Liver (tissue), 7 donors: ENCODE measurements at regions not wholly inside any gene's neighbourhood (a gene's known extent, or its start where the extent isn't known, plus 50 kb on each side); places are given as distances from the start of the nearest gene placed in this dataset.
"Not testable (repeated sequence)": the region's sequence is repeated elsewhere in the genome, so short reads cannot be mapped to it uniquely, and the experiment has no call there.

ENCODE experiments used
- DNase-seq: peaks from one replicate; pipeline ENCODE4 v3.0.0-alpha.2; 2017; ENCODE audit warnings: low spot score
- H3K27ac ChIP-seq, 2 donors: one replicate each; pipeline ENCODE4 v1.7.0; 2013; ENCODE audit warnings: inconsistent platforms in 2 of 2, low read length in 2 of 2, control low read depth in 1 of 2, low read depth in 1 of 2, mild to moderate bottlenecking in 1 of 2
- H3K27me3 ChIP-seq, 4 donors: one replicate each; pipeline versions ENCODE4 v1.6.1 to v1.7.0; 2013; ENCODE audit warnings: low read length in 3 of 4, inconsistent platforms in 1 of 4, mild to moderate bottlenecking in 1 of 4, moderate library complexity in 1 of 4; ENCODE audit not compliant: control insufficient read depth in 4 of 4, insufficient read depth in 4 of 4
- H3K36me3 ChIP-seq, 4 donors: one replicate each; pipeline versions ENCODE4 v1.6.1 to v1.7.0; 2013; ENCODE audit warnings: low read length in 3 of 4, mild to moderate bottlenecking in 3 of 4, low read depth in 1 of 4, moderate library complexity in 1 of 4; ENCODE audit not compliant: control insufficient read depth in 4 of 4, insufficient read depth in 3 of 4
- H3K4me1 ChIP-seq, 4 donors: one replicate each; pipeline versions ENCODE4 v1.6.1 to v1.7.0; 2013; ENCODE audit warnings: low read length in 3 of 4, mild to moderate bottlenecking in 3 of 4, moderate library complexity in 1 of 4; ENCODE audit not compliant: control insufficient read depth in 4 of 4, insufficient read depth in 4 of 4
- H3K4me3 ChIP-seq, 3 donors: one replicate each; pipeline versions ENCODE4 v1.6.1 to v1.7.0; 2013; ENCODE audit warnings: low read length in 3 of 3, control low read depth in 1 of 3, low read depth in 1 of 3, mild to moderate bottlenecking in 1 of 3
- H3K9ac ChIP-seq, 2 donors: one replicate each; pipeline ENCODE4 v1.7.0; 2013; ENCODE audit warnings: low read length in 2 of 2, mild to moderate bottlenecking in 2 of 2, moderate library complexity in 2 of 2, control low read depth in 1 of 2, low read depth in 1 of 2
- H3K9me3 ChIP-seq, 4 donors: one replicate each; pipeline versions ENCODE4 v1.6.1 to v1.7.0; 2013; ENCODE audit warnings: low read length in 3 of 4; ENCODE audit not compliant: control insufficient read depth in 4 of 4
- ATF3 ChIP-seq: IDR thresholded peaks from 2 replicates; pipeline ENCODE4 v1.6.1; 2016; ENCODE audit warnings: antibody characterized with exemption
- EGR1 ChIP-seq, 2 donors: IDR thresholded peaks; 2 replicates each; pipeline ENCODE4 v1.6.1; 2016 to 2018; ENCODE audit warnings: antibody characterized with exemption in 2 of 2, low read depth in 2 of 2
- FOXA1 ChIP-seq: IDR thresholded peaks from 2 replicates; pipeline ENCODE4 v1.6.1; 2016; ENCODE audit warnings: antibody characterized with exemption
- FOXA2 ChIP-seq: IDR thresholded peaks from 2 replicates; pipeline ENCODE4 v1.6.1; 2016; ENCODE audit warnings: antibody characterized with exemption
- GABPA ChIP-seq, 2 donors: IDR thresholded peaks in 1 of 2; conservative IDR thresholded peaks in 1 of 2; 2 replicates each; pipeline ENCODE4 v1.6.1; 2016; ENCODE audit warnings: antibody characterized with exemption in 2 of 2, mild to moderate bottlenecking in 1 of 2, moderate library complexity in 1 of 2
- HNF4A ChIP-seq, 2 donors: conservative IDR thresholded peaks; 2 replicates each; pipeline ENCODE4 v1.6.1; 2016; ENCODE audit warnings: antibody characterized with exemption in 2 of 2, mild to moderate bottlenecking in 2 of 2
- MAX ChIP-seq: IDR thresholded peaks from 2 replicates; pipeline ENCODE4 v1.6.1; 2016; ENCODE audit warnings: antibody characterized with exemption
- RAD21 ChIP-seq, 2 donors: IDR thresholded peaks; 2 replicates each; pipeline ENCODE4 v1.6.1; 2016; ENCODE audit warnings: antibody characterized with exemption in 2 of 2, mild to moderate bottlenecking in 2 of 2
- REST ChIP-seq: IDR thresholded peaks from 2 replicates; pipeline ENCODE4 v1.6.1; 2016; ENCODE audit warnings: antibody characterized with exemption, mild to moderate bottlenecking
- RXRA ChIP-seq, 2 donors: IDR thresholded peaks; 2 replicates each; pipeline ENCODE4 v1.6.1; 2017 to 2018; ENCODE audit warnings: antibody characterized with exemption in 2 of 2, mild to moderate bottlenecking in 1 of 2
- TAF1 ChIP-seq: conservative IDR thresholded peaks from 2 replicates; pipeline ENCODE4 v1.6.1; 2016; ENCODE audit warnings: antibody characterized with exemption, mild to moderate bottlenecking
- YY1 ChIP-seq: IDR thresholded peaks from 2 replicates; pipeline ENCODE4 v1.6.1; 2016; ENCODE audit warnings: antibody characterized with exemption, mild to moderate bottlenecking
- ZBTB33 ChIP-seq: IDR thresholded peaks from 2 replicates; pipeline ENCODE4 v1.6.1; 2016; ENCODE audit warnings: antibody characterized with exemption
- WGBS: extraction: QIAGEN DNeasy Blood & Tissue Kit; methylation state at CpG from one replicate; pipeline ENCODE4 v1.1.7; 2013; 5-methylcytosine and 5-hydroxymethylcytosine counted together
- donor health status: healthy.
- donor health status: healthy.
- donor health status: healthy.
- donor health status: healthy.

- H3K36me3 ChIP-seq, H3K27me3 ChIP-seq, H3K4me1 ChIP-seq, H3K9me3 ChIP-seq, DNase-seq, H3K4me3 ChIP-seq, H3K9ac ChIP-seq, H3K27ac ChIP-seq: not testable (repeated sequence)
Observed at GRCh38 chr9:97166496-97167138, 127.7 kb upstream of the CTSV start.

GRCh38 chr9:97160255-97160654 is 121.3 kb upstream of the CTSV start:
- no peaks in the 10 kb centered on the region for H3K36me3 ChIP-seq
- H3K9me3 ChIP-seq: no peaks in the 10 kb centered on the region
- H3K4me3 ChIP-seq: no peak overlapping the region
- no peak for DNase-seq
- no peak overlapping the region for H3K27ac ChIP-seq
- TF ChIP-seq ATF3: no peak
- TF ChIP-seq REST: no peak
- no peak for TF ChIP-seq MAX
- no peak for TF ChIP-seq ZBTB33
- no peak for TF ChIP-seq FOXA2
- no peak for TF ChIP-seq EGR1 (IDR thresholded peaks at IDR 0.05; ENCODE audit: low read depth in 2 of 2)
- TF ChIP-seq RAD21 (IDR thresholded peaks at IDR 0.05): no peak
- no peak for TF ChIP-seq GABPA (IDR thresholded peaks at IDR 0.05 in 1 of 2, conservative IDR thresholded peaks at IDR 0.05 in 1 of 2)
- TF ChIP-seq HNF4A (conservative IDR thresholded peaks at IDR 0.05): no peak
- no peak for TF ChIP-seq YY1
- TF ChIP-seq RXRA (IDR thresholded peaks at IDR 0.05): no peak
- TF ChIP-seq TAF1: no peak
- no peak for TF ChIP-seq FOXA1
- H3K27me3 ChIP-seq: peaks cover 0 to 2% (median 0%) of the 10 kb centered on the region in 4 donors
- 80% methylated on average over 1 of the region's 1 CpG for WGBS
- H3K4me1 ChIP-seq: no peaks in the 10 kb centered on the region
- no peak overlapping the region for H3K9ac ChIP-seq

- not testable (repeated sequence) for H3K9ac ChIP-seq, H3K27me3 ChIP-seq, H3K36me3 ChIP-seq, H3K27ac ChIP-seq, DNase-seq, H3K9me3 ChIP-seq, H3K4me3 ChIP-seq, H3K4me1 ChIP-seq
- WGBS: 94% methylated on average over 3 of the region's 3 CpGs
Observed at GRCh38 chr9:97158722-97159121, 119.8 kb upstream of the CTSV start.

- DNase-seq, H3K4me3 ChIP-seq, H3K27ac ChIP-seq, H3K9ac ChIP-seq, H3K9me3 ChIP-seq, H3K4me1 ChIP-seq, H3K36me3 ChIP-seq, H3K27me3 ChIP-seq: not testable (repeated sequence)
- 97% methylated on average over 5 of the region's 5 CpGs for whole genome bisulfite sequencing
Observed at GRCh38 chr9:97155441-97155840, 116.5 kb upstream of the CTSV start.
